ENCODE measurements at regions not wholly inside any gene's neighbourhood (a gene's known extent, or its start where the extent isn't known, plus 50 kb on each side); places are given as distances from the start of the nearest gene placed in this dataset.

- TF ChIP-seq ZNF701 (tag by site-specific recombination; IDR thresholded peaks at IDR 0.05): no peak
- no peak for TF ChIP-seq KLF7 (tag by site-specific recombination; IDR thresholded peaks at IDR 0.05; ENCODE audit: borderline replicate concordance)
- TF ChIP-seq ZSCAN18 (tag by site-specific recombination; IDR thresholded peaks at IDR 0.05): no peak
Measured at GRCh38 chr12:41683023-41683422, 461.7 kb downstream of the GXYLT1 start (continued).

- H3K4me3 ChIP-seq (ENCODE audit: low read depth, low read length): no peak overlapping the region
- TF ChIP-seq ZNF558 (tag by site-specific recombination; IDR thresholded peaks at IDR 0.05): no peak
- TF ChIP-seq SETDB1 (IDR thresholded peaks at IDR 0.05; ENCODE audit: insufficient read length, low read length): no peak
- no peak for TF ChIP-seq ZNF239 (tag by site-specific recombination; IDR thresholded peaks at IDR 0.05)
- no peak for TF ChIP-seq ZNF473 (tag by site-specific recombination; IDR thresholded peaks at IDR 0.05)
- no peak for TF ChIP-seq ZNF341 (tag by site-specific recombination; IDR thresholded peaks at IDR 0.05; ENCODE audit: low read depth)
- no peak for TF ChIP-seq SCRT1 (tag by site-specific recombination; IDR thresholded peaks at IDR 0.05; ENCODE audit: borderline replicate concordance)
- TF ChIP-seq ZNF561 (tag by site-specific recombination; IDR thresholded peaks at IDR 0.05; ENCODE audit: borderline replicate concordance): no peak
- no peak for TF ChIP-seq ZNF585B (tag by site-specific recombination; IDR thresholded peaks at IDR 0.05)
- no peak overlapping the region for H3K27ac ChIP-seq (ENCODE audit: extremely low read depth, low read depth, low read length)
- ChIA-PET CTCF (interaction anchor here (0.6 to 1.2 kb wide), 3 partner anchors 156 to 387 kb away, joined by 3 to 4 read pairs (median 3); no protein-coding TSS in a partner anchor), POLR2A (no interaction called here)
- no peaks in the 10 kb centered on the region for H3K9me3 ChIP-seq (ENCODE audit: control insufficient read depth, insufficient read depth, low read depth, low read length)
- no peaks in the 10 kb centered on the region for H3K4me1 ChIP-seq (ENCODE audit: control insufficient read depth, insufficient read depth, low read length)
- no peaks in the 10 kb centered on the region for H3K36me3 ChIP-seq (ENCODE audit: control insufficient read depth in 2 of 2, insufficient read depth in 1 of 2, low read length in 2 of 2)
Measured at GRCh38 chr12:41681898-41682297, 462.8 kb downstream of the GXYLT1 start.

- Histone ChIP-seq H3K9me3 (ENCODE audit: control insufficient read depth, insufficient read depth, low read depth, low read length) (no peaks in the 10 kb centered on the region), H3K27ac (ENCODE audit: extremely low read depth, low read depth, low read length) (no peak overlapping the region), H3K4me3 (ENCODE audit: low read depth, low read length) (no peak overlapping the region), H3K4me1 (ENCODE audit: control insufficient read depth, insufficient read depth, low read length) (no peaks in the 10 kb centered on the region), H3K36me3 (ENCODE audit: control insufficient read depth in 2 of 2, insufficient read depth in 1 of 2, low read length in 2 of 2) (no peaks in the 10 kb centered on the region)
- TF ChIP-seq ZNF175 (tag by site-specific recombination; IDR thresholded peaks at IDR 0.05) (no peak), IKZF3 (tag by site-specific recombination; IDR thresholded peaks at IDR 0.05) (no peak), ZNF248 (tag by site-specific recombination; IDR thresholded peaks at IDR 0.05) (no peak), TSHZ1 (tag by site-specific recombination; IDR thresholded peaks at IDR 0.05; ENCODE audit: borderline replicate concordance) (no peak), ZNF549 (tag by site-specific recombination; IDR thresholded peaks at IDR 0.05) (no peak), KLF9 (tag by site-specific recombination; IDR thresholded peaks at IDR 0.05; ENCODE audit: low read depth) (no peak), ZBTB11 (tag by site-specific recombination; conservative IDR thresholded peaks at IDR 0.05; ENCODE audit: low read depth) (no peak), ZNF777 (tag by site-specific recombination; IDR thresholded peaks at IDR 0.05; ENCODE audit: borderline replicate concordance) (no peak), ZNF350 (tag by site-specific recombination; IDR thresholded peaks at IDR 0.05) (no peak), ZNF747 (tag by site-specific recombination; IDR thresholded peaks at IDR 0.05) (no peak), ZBTB1 (tag by site-specific recombination; IDR thresholded peaks at IDR 0.05) (no peak)
- ChIA-PET CTCF (interaction anchor here (0.6 kb wide), 1 partner anchor 142 kb away, joined by 3 read pairs; no protein-coding TSS in a partner anchor), POLR2A (no interaction called here)
Measured at GRCh38 chr12:41680155-41680554, 464.5 kb downstream of the GXYLT1 start.

All from HEK293 (cell line).